Mesendoderm (in vitro differentiated cells): ENCODE measurements at regions not wholly inside any gene's neighbourhood (a gene's known extent, or its start where the extent isn't known, plus 50 kb on each side); places are given as distances from the start of the nearest gene placed in this dataset.

ENCODE experiments used
- DNase-seq: peaks from one replicate; pipeline ENCODE4 v3.0.0; 2013
- H2AK5ac ChIP-seq: 2 replicates; pipeline ENCODE4 v1.6.1; 2013; ENCODE audit warnings: low read length, inconsistent platforms
- H2BK120ac ChIP-seq: 2 replicates; pipeline ENCODE4 v1.6.1; 2013; ENCODE audit warnings: low read depth, mild to moderate bottlenecking, low read length, moderate library complexity, mixed read lengths
- H2BK15ac ChIP-seq: replicated peaks from 2 replicates; pipeline ENCODE4 v1.6.1; 2013; ENCODE audit warnings: low read depth, mild to moderate bottlenecking, moderate library complexity
- H2BK5ac ChIP-seq: 2 replicates; pipeline ENCODE4 v1.6.1; 2013; ENCODE audit warnings: low read length, inconsistent platforms
- H3K18ac ChIP-seq: 2 replicates; pipeline ENCODE4 v1.6.1; 2013; ENCODE audit warnings: mild to moderate bottlenecking, low read length, mixed read lengths
- H3K23ac ChIP-seq: one replicate; pipeline ENCODE4 v1.6.1; 2013; ENCODE audit warnings: low read length
- H3K27ac ChIP-seq: 2 replicates; pipeline ENCODE4 v1.5.1; 2013; ENCODE audit warnings: low read depth, mild to moderate bottlenecking, inconsistent platforms, low read length, moderate library complexity
- H3K27me3 ChIP-seq: 2 replicates; pipeline ENCODE4 v1.6.1; 2013; ENCODE audit warnings: low read length, control low read depth, mild to moderate bottlenecking, inconsistent platforms; ENCODE audit not compliant: insufficient read depth, poor library complexity
- H3K36me3 ChIP-seq: 2 replicates; pipeline ENCODE4 v1.6.1; 2013; ENCODE audit warnings: low read length, inconsistent platforms; ENCODE audit not compliant: control insufficient read depth, insufficient read depth
- H3K4ac ChIP-seq: one replicate; pipeline ENCODE4 v1.6.1; 2013; ENCODE audit warnings: low read depth, mild to moderate bottlenecking, low read length, moderate library complexity
- H3K4me1 ChIP-seq: 2 replicates; pipeline ENCODE4 v1.6.1; 2013; ENCODE audit warnings: low read depth, low read length, inconsistent platforms; ENCODE audit not compliant: control insufficient read depth
- H3K4me2 ChIP-seq: 2 replicates; pipeline ENCODE4 v1.6.1; 2013; ENCODE audit warnings: low read length
- H3K4me3 ChIP-seq: 2 replicates; pipeline ENCODE4 v1.5.1; 2013; ENCODE audit warnings: mild to moderate bottlenecking, low read length
- H3K56ac ChIP-seq: one replicate; pipeline ENCODE4 v1.6.1; 2013; ENCODE audit warnings: low read length
- H3K79me1 ChIP-seq: 2 replicates; pipeline ENCODE4 v1.6.1; 2013; ENCODE audit warnings: low read length, inconsistent platforms
- H3K79me2 ChIP-seq: 2 replicates; pipeline ENCODE4 v1.6.1; 2013; ENCODE audit warnings: mild to moderate bottlenecking, low read length; ENCODE audit not compliant: control insufficient read depth, insufficient read depth
- H3K9ac ChIP-seq: 2 replicates; pipeline ENCODE4 v1.6.1; 2013; ENCODE audit warnings: low read length, inconsistent platforms
- H4K5ac ChIP-seq: one replicate; pipeline ENCODE4 v1.6.1; 2013; ENCODE audit warnings: low read length
- H4K8ac ChIP-seq: one replicate; pipeline ENCODE4 v1.6.1; 2013; ENCODE audit warnings: low read depth, mild to moderate bottlenecking, control low read depth, low read length, moderate library complexity
- WGBS: extraction: QIAGEN DNeasy Blood & Tissue Kit; methylation state at CpG from one replicate; pipeline ENCODE4 v1.1.7; 2013; ENCODE audit warnings: low lambda C conversion rate, missing lambda C conversion rate; ENCODE audit not compliant: insufficient coverage; ENCODE audit errors: extremely low coverage; 5-methylcytosine and 5-hydroxymethylcytosine counted together

DNA sequence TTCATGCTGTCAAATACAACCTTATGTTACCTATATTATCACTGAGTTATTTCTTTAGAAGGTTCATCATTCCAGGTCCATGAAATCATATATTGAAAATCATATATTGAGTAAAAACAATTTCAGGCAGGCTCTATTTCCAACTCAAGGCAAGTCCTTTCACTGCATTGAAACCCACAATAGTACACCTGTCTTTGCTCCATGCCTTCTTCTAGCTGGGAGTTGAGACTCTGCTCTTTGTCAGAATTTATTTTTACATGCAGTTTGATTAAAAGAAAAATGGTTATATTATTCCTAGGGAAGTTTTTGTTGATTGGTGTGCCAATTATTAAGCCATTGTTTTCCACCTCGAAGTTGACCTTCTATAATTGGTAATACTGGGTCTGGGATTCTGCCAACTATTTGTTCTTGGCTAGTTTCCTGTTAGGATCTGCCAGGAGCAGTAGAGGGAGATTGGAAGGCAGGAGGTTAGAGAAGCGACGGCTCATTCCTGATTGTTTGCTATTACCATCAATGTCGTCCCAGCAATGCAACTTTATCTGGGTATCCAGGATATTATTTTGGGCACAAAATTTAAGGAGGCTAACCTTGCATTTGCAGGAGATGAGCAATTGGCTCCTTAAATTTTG is 79.5 kb upstream of the MIS18BP1 start:
- Histone ChIP-seq H4K5ac (no peak overlapping the region), H3K79me2 (no peaks in the 10 kb centered on the region), H2BK5ac (no peak overlapping the region), H3K4ac (no peak overlapping the region), H3K56ac (no peak overlapping the region), H2BK15ac (no peak overlapping the region), H3K4me3 (no peak overlapping the region), H3K9ac (no peak overlapping the region), H3K18ac (no peak overlapping the region), H3K4me2 (no peak overlapping the region), H3K79me1 (no peaks in the 10 kb centered on the region), H2AK5ac (no peak overlapping the region), H2BK120ac (no peak overlapping the region), H3K36me3 (no peaks in the 10 kb centered on the region), H3K23ac (no peak overlapping the region), H3K4me1 (no peaks in the 10 kb centered on the region), H4K8ac (no peak overlapping the region), H3K27me3 (no peaks in the 10 kb centered on the region), H3K27ac (no peak overlapping the region)
- no CpG with 5 or more reads among the region's 4 CpGs for WGBS
- DNase-seq = no peak

DNA sequence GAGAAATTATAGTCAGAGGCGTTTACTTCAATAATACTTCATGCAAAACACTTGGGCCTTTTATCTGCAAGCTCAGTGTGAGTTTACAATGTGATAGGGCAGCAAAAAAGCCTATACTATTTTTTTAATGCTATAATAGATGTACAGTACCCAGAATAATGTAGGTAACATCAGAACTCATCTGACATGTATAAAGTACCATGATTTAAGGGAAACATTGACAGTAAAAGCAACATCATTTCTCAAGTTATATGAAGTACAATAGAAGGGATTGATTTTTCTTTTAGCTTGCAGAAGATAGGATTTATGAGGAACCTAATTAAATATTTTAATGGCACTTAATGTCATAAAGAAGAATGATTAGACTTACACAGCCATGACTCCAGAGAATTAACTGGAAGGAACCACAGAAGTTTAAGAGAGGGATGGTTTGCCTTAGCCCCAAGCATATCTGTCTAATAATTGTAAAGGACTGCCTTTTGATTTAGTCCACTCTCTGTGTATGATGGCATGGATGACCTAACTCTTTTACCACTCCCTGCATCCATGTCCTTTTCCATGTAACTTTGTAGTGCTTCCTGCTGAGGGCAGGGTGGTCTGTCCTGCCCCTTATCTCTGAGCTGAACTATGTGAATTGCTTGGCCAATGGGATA is 55.9 kb upstream of the MIS18BP1 start:
- no CpG with 5 or more reads among the region's 1 CpG for WGBS
- Histone ChIP-seq H3K4me3 (no peak overlapping the region), H3K9ac (no peak overlapping the region), H4K5ac (no peak overlapping the region), H3K36me3 (no peaks in the 10 kb centered on the region), H3K79me2 (no peaks in the 10 kb centered on the region), H3K56ac (no peak overlapping the region), H2BK5ac (no peak overlapping the region), H3K4me1 (no peaks in the 10 kb centered on the region), H3K27me3 (no peaks in the 10 kb centered on the region), H3K27ac (no peak overlapping the region), H3K23ac (no peak overlapping the region), H2BK15ac (no peak overlapping the region), H3K4ac (no peak overlapping the region), H2AK5ac (no peak overlapping the region), H4K8ac (no peak overlapping the region), H3K79me1 (no peaks in the 10 kb centered on the region), H3K4me2 (no peak overlapping the region), H2BK120ac (no peak overlapping the region), H3K18ac (no peak overlapping the region)
- DNase-seq = no peak
